Urothelium cell line (cell line): ENCODE measurements at regions not wholly inside any gene's neighbourhood (a gene's known extent, or its start where the extent isn't known, plus 50 kb on each side); places are given as distances from the start of the nearest gene placed in this dataset.
"Not testable (repeated sequence)": the region's sequence is repeated elsewhere in the genome, so short reads cannot be mapped to it uniquely, and the experiment has no call there.

Experiments
- DNase-seq: peaks from one replicate; pipeline ENCODE4 v3.0.0; 2011; ENCODE audit warnings: low spot score, mixed read lengths
- FAIRE-seq: peaks from 2 replicates; lab custom pipeline; 2011; peaks lifted over from hg19 to GRCh38; lab: Jason Lieb, UNC

DNA sequence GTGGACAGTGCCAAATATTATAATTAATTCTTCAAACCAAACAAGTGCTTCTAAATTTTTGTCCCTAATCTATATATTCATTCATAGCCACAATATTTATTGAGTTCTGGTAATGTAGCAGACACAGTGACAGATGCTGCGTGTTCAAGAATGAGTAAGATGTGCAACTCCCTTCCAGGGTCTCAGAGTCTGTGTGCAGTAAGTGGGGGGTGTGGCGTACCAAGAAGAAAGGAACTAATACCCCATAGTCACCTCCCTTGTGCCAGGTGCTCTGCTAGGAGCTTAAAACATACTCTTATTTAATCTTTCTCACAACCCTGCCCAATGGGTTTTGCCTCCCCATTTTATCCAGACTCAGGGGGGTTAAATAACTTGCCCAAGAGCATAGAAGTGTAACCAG is 358.7 kb downstream of the BARHL2 start:
- DNase-seq = no peak
- no peak for FAIRE-seq

GRCh38 chr1:90357995-90358394 is 359.1 kb downstream of the BARHL2 start:
- no peak for FAIRE-seq
- no peak for DNase-seq

DNA sequence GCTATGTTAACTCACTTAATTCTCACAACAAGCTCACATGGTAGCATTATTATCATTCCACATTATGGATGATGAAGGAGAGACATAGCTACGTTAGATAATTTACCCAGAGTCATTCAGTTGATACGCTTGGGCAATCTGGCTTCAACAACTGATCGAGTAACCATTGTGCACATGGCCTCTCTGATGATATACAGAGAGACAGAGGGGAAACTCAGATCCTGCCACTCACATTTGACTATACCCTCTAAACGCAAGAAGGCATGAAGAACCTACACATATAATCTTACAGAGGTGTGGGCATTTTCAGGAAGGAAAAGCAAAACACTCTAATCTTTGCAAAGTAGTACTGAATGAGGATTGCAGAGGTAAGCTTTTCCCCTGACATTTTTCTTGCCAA is 360.1 kb downstream of the BARHL2 start:
- no peak for FAIRE-seq
- no peak for DNase-seq

DNA sequence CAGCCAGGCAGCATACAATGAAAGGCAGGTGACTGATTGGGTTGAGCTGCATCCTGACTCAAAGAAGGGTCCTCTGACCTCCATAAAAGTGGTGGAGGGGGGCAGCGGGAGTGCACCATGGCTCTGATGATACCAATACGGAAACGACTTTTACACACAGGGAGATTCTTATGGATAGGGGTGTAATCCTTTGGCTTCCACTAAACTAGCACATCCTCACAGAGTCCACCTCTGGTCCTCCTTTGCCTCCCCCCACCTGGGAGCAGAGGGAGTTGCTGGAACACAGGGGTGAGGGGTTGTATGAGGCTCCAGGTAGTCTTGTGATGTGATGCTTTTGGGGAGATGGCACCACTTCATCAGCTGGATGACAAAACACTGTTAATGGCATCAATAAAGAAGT is 361.0 kb downstream of the BARHL2 start:
- DNase-seq = no peak
- FAIRE-seq = no peak

- no peak for FAIRE-seq
- DNase-seq = no peak
Observed at GRCh38 chr1:90354704-90355103, 359.8 kb downstream of the ZNF326 start.

GRCh38 chr1:90351019-90351418 is 356.1 kb downstream of the ZNF326 start:
- no peak for FAIRE-seq

GRCh38 chr1:90349510-90349909 is 354.6 kb downstream of the ZNF326 start:
- DNase-seq (no peak), FAIRE-seq (no peak)

More at GRCh38 chr1:90351019-90351418, 356.1 kb downstream of the ZNF326 start:
- DNase-seq = no peak

GRCh38 chr1:90348934-90349333 is 354.0 kb downstream of the ZNF326 start:
- FAIRE-seq = no peak
- DNase-seq = no peak

- DNase-seq, FAIRE-seq: not testable (repeated sequence)
Observed at GRCh38 chr1:90348459-90348858, 353.5 kb downstream of the ZNF326 start.

GRCh38 chr1:90347366-90347765 is 352.5 kb downstream of the ZNF326 start:
- FAIRE-seq = no peak
- no peak for DNase-seq

DNA sequence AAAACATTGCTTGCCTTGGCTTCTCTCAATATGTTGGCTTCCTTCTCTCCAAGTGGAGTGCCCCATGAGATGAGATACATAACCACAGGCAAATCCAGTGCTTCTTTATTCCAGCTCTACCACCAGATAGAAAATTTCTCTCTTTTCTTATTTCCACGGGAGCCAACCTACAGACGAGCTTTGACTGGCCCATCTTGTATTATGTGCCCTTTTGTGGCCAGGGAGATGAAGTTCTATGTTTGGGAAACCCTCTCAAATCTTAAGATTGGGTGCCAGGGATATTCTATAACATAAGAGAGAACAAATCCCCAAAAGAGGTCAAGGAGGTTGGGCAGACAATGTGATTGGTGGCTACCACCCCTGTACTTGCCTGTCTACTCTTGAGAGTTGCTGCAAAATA is 351.8 kb downstream of the ZNF326 start:
- DNase-seq (no peak), FAIRE-seq (no peak)

DNA sequence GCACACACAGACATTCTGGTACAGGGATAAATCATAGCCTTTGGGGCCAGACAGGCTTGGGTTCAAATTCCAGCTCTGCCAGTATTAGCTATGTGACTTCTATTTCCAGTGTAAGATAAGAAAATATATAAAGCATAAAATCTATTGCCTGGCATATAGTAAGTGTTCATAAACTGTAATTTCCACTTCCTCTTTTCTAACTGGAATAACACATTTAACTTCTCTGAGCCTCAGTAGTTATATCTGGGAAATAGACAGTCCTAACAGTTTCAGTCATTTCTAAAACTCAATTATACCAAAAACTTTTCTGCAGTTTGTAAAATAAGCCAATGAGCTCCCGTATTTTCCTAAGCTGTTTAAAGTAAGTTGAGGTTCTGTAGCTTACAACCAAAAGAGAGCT is 351.4 kb downstream of the ZNF326 start:
- FAIRE-seq (no peak), DNase-seq (no peak)

- DNase-seq = peak; percentile 16
- FAIRE-seq = no peak
Observed at GRCh38 chr1:90344963-90345730, 350.2 kb downstream of the ZNF326 start.

DNA sequence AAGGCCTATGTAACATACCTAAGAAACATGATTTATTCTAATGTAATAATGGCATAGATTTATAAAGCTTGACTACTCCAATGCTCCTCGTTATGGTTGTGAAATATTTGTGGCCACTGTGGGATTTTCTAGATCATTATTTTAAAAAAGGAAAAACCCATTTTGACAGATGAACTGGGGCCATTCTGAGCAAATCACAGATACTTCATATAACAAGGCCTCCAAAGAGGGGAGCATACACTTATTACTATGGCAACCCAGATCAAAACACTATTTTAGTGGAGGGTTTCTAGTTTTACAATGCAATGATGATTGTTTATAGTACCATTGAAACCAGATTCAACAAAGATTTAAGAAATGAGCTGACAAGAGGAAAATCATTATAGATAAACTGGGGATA is 346.6 kb downstream of the ZNF326 start:
- FAIRE-seq (no peak), DNase-seq (no peak)

GRCh38 chr1:90340606-90341005 is 345.7 kb downstream of the ZNF326 start:
- FAIRE-seq (no peak), DNase-seq (no peak)

DNA sequence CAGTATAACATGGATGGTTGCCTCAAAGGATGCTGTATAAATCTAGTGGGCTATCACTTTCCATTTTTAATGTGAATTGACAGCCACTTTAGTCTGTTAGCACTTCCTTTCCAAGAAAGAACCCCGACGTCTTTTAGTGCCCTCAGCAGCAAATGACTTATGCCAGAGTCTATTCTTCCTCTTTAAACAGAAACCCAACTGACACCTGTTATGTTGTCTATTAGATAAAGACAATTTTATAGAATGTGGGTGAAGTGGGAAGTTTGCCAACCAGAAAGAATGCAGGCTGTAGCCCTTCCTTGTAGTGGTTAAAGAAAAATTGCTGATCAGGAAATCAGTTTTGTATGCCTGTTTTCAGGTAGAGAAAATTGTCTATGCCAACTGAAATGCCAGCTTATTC is 344.9 kb downstream of the ZNF326 start:
- FAIRE-seq (no peak), DNase-seq (no peak)

DNA sequence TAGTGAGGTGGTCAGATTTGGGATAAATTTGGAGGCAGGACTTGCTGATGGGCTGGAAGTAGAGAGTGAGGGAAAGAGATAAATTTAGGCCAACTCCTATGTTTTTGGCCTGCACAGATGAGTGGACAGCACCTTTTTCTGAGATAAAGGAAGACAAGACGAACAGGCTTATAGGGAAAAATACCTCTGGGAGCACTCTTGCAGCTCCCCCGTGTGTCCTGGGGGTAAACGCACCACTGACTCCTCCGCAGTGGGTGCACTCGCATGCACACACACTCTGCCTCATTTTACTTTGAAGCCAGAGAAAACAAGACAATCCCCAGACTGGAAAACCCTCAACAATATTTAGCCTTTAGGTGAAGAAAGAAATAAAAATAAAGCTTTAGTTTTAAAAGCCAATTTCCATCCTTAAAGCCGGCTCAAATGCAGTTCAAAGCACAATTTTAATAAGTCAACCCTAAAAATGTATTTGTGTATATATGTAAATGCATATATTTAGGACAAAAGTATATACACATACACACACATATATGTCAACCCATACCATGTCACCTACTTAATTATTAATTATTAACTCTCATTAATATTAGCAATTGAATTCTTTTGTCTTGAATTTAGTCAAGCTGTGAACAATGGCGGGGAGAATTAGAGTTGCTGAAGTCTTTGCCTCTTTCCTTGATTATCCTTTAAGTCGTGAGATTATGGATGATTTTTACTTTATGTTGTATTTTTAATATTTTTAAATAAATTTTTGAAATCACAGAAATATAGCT is 341.8 kb downstream of the ZNF326 start:
- DNase-seq (no peak), FAIRE-seq (no peak)

DNA sequence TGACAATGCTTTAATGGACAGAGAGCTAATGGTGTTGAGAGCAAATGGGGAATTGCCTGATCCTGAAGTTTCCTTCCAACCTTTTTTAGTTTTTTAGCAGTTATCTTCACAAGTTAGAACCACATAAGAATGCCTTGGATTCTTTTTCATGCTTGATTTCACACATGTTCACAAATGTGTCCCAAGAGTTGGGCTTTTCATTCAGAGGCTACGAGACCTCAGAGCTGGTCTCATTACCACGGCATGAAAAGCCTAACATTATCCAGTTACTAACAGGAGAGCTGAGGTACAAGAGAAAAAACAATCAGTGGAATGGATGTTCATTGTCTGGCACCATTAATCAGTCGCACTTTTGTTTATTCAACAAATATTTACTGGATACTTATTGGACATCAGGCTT is 340.6 kb downstream of the ZNF326 start:
- no peak for DNase-seq
- FAIRE-seq = no peak

- DNase-seq (no peak), FAIRE-seq (no peak)
Observed at GRCh38 chr1:90334137-90334536, 339.2 kb downstream of the ZNF326 start.

- DNase-seq (no peak), FAIRE-seq (no peak)
Observed at GRCh38 chr1:90325168-90325567, 330.3 kb downstream of the ZNF326 start.

DNA sequence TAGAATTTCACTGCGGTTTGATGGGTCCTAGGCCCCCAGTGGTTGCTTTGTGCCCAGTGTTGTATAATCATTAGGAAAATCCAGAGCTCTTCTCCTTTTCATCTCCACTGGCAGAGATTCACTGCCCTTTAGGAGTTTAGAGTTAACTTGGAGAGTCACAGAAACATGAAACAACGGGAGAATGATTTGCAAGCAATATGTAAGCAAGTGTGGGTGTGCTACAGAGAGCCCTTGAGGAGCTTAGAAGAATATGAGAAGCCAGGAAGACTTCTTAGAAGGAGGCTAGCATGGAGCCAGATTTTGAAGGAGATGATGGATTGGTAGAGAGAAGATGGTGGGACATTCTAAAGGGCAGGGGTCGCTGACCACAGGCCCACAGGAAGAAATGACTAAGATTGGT is 327.3 kb downstream of the ZNF326 start:
- FAIRE-seq (no peak), DNase-seq (no peak)

DNA sequence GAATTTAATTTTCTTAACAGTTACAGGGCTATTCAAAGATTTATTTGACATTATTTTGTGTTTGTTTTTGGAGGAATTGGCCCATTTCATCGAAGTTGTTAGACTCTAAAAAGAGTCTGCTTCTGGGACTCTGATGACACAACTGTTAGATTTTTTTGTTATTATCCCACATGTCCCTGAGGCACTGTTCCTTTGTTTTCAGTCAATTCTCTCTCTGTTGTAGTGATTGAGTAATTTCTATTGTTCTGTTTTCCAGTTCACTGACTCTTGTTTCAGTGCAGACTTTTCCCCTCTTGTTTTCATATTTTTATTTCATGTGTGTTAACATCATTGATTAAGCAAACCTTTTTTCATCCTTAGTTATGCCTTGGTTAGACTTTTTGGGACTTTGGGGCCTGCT is 325.0 kb downstream of the ZNF326 start:
- FAIRE-seq = no peak
- no peak for DNase-seq
